BJ (cell line): ENCODE measurements at regions not wholly inside any gene's neighbourhood (a gene's known extent, or its start where the extent isn't known, plus 50 kb on each side); places are given as distances from the start of the nearest gene placed in this dataset.

Source experiments
- CTCF ChIA-PET: fragments of 350-600 bp; formaldehyde crosslinking; extraction: SDS; loops from one replicate; lab custom pipeline; 2021; ENCODE audit warnings: antibody characterized with exemption, inconsistent platforms; lab: Yijun Ruan, JAX
- POLR2A ChIA-PET: fragments of 300-600 bp; sonication (Branson Sonifier 250); formaldehyde crosslinking; extraction: SDS; loops from one replicate; lab custom pipeline; 2021; ENCODE audit warnings: antibody characterized with exemption; lab: Charles Lee
- DNase-seq: peaks from one replicate; pipeline ENCODE4 v3.0.0-alpha.2; 2011; ENCODE audit warnings: low read depth
- H3K27me3 ChIP-seq: 2 replicates; pipeline ENCODE4 v1.6.0; 2011; ENCODE audit warnings: low read length; ENCODE audit not compliant: control insufficient read depth, insufficient read depth
- H3K36me3 ChIP-seq: 2 replicates; pipeline ENCODE4 v1.5.1; 2011; ENCODE audit warnings: low read length; ENCODE audit not compliant: control insufficient read depth, insufficient read depth
- H3K4me3 ChIP-seq: 2 replicates; pipeline ENCODE4 v1.5.1; 2011; ENCODE audit warnings: low read depth, mild to moderate bottlenecking, control low read depth, low read length
- TF ChIP-seq, protein P1 (sequence below): IDR thresholded peaks from 2 replicates; pipeline ENCODE4 v1.5.1; 2011; ENCODE audit warnings: low read depth, mild to moderate bottlenecking, control low read depth, inconsistent platforms, low read length, moderate library complexity; ENCODE audit not compliant: insufficient read depth

DNA sequence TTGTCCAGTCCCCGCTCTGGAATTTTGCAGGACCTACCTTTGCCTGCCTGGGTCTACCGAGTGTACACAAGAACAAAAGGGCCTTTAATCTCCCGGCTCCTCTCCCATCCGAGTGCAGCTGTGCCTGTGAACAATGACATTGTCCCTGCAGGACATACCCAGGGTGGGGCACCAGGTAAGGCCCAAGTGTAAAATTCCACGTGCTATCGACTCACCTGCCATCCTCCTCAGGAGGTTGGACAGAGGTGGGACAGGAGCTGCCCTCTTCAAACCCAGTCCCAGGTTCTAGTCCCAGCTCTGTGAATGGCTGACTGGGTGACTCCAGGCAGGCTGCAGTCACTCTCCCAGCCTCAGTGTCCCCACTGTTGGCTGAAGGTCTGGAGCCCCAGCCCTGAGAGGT lies 159.6 kb upstream of the ALDH1B1 start:
- DNase-seq = no peak
- H3K4me3 ChIP-seq = no peak overlapping the region
- ChIA-PET POLR2A (no interaction called here), CTCF (no interaction called here)
- TF ChIP-seq, protein P1, sequence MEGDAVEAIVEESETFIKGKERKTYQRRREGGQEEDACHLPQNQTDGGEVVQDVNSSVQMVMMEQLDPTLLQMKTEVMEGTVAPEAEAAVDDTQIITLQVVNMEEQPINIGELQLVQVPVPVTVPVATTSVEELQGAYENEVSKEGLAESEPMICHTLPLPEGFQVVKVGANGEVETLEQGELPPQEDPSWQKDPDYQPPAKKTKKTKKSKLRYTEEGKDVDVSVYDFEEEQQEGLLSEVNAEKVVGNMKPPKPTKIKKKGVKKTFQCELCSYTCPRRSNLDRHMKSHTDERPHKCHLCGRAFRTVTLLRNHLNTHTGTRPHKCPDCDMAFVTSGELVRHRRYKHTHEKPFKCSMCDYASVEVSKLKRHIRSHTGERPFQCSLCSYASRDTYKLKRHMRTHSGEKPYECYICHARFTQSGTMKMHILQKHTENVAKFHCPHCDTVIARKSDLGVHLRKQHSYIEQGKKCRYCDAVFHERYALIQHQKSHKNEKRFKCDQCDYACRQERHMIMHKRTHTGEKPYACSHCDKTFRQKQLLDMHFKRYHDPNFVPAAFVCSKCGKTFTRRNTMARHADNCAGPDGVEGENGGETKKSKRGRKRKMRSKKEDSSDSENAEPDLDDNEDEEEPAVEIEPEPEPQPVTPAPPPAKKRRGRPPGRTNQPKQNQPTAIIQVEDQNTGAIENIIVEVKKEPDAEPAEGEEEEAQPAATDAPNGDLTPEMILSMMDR = no peak
- no peaks in the 10 kb centered on the region; the same call in 1 of the 2 replicates for H3K27me3 ChIP-seq
- H3K36me3 ChIP-seq = no peaks in the 10 kb centered on the region

DNA sequence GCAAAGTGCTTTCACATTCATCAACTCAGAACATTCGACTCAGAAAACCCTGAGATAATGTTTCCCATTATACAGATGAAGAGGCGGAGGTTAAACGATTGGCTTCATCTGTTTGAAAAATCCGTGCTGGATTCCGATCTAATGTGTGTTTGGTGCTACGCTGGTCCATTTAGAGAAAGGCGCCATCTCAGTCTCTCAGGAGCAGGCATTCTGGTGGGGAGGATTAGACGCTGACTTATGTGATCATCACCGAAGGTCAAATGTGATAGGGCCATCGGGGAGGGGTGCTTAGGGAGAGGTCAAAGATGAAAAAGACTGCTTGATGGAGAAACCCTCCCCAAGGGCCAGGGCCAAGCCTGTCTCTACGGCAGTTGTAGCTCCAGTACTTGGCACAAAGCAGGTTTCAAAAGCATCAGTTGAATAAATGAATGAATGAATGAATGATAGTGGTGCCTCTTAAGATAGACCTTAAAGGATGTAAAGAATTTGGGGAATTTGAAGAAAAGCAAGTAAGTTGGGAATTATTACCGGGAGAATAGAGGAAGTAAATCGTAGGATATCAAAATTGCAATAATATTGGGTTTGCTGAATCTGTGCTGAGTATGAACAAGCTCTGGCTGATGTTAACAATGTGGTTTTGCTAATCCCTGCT lies 160.6 kb upstream of the SHB start:
- Histone ChIP-seq H3K27me3 (peaks cover 1% of the 10 kb centered on the region), H3K36me3 (no peaks in the 10 kb centered on the region), H3K4me3 (no peak overlapping the region)
- ChIA-PET POLR2A (no interaction called here), CTCF (no interaction called here)
- TF ChIP-seq, protein P1 = no peak
- no peak for DNase-seq

DNA sequence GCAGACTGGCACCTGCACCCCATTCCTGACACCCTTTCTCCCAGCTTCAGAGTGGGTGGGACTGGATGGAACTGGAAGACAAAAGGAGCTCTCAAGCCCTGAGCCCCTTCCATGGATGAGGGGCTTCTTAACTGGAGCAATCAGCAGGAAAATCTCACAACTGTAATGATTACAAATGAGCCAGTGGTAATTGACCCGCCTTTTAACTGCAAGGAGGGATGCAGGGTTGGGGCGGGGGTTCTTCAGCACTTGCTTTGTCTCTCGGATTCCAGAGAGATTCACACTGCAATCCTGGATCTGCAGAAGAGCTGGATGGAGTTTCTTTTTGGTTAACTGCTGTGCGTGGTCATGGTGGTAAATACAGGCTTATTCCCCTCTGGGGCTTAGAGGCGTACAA lies 160.1 kb upstream of the SHB start:
- no peak overlapping the region for H3K4me3 ChIP-seq
- no peak for DNase-seq
- H3K36me3 ChIP-seq = no peaks in the 10 kb centered on the region
- H3K27me3 ChIP-seq = peaks cover 1% of the 10 kb centered on the region
- TF ChIP-seq, protein P1 = no peak
- ChIA-PET CTCF (interaction anchor here (1.2 to 1.8 kb wide), 2 partner anchors 13 to 17 kb away, joined by 4 to 5 read pairs; no protein-coding TSS in a partner anchor), POLR2A (no interaction called here)

DNA sequence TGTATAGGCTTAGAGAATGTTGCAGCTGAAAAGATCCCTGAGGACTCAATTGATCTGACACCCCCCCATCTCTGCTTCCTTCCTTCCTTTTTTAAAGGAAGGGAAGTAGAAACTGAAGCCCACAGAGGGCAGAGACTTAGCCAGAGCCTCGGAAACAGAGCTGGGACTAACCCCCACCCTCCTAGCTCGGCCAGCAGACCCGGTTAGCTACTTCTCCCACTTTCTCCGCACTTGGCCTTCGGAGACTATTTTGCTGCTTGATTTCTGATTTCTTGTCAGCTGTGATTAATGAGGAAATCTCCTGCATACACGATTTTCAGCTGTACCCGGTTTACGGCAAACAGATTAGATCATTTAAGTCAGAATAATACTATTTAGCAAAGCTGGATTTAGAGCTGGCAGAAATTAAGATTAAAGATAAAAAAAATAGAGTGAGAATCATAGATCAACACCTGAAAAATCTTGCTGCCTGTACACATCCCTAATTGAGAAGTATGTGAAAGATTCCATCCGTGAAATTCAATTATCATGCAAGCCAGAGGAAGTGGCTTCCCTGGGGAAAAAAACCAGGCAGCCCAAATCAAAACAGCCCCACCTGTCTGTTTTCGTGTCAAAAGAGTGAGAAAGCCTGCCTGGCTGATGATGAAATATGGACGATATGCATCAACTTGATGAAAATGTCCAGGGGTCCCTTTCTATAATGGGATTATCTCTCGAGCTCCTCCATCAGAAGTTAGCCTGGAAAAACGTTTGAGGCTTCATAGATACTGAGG lies 159.5 kb upstream of the SHB start:
- TF ChIP-seq, protein P1 = no peak
- DNase-seq = no peak
- ChIA-PET POLR2A (no interaction called here), CTCF (interaction anchor here (1.0 to 1.8 kb wide), 4 partner anchors 10 to 17 kb away, joined by 3 to 5 read pairs (median 4); no protein-coding TSS in a partner anchor)
- no peaks in the 10 kb centered on the region for H3K36me3 ChIP-seq
- peaks cover 1% of the 10 kb centered on the region for H3K27me3 ChIP-seq
- no peak overlapping the region for H3K4me3 ChIP-seq

DNA sequence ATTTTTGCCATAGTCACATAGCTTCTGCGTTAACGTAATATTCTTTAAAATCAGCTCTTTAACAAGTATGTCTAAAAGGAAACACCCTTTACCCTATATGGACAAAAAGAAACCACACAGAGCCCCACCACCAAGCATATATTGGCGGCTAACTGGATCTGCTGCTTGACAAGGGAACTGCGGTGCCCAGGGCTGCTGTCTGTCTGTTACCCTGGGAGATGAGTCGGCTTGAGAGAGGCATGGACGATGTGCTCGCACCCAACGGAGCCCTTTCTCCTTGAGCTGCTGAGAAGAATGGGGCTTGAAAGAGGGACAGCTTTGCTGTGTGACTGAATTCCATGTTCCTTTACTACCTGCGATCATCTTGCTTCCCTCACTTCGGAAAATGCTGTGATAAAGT lies 158.6 kb upstream of the SHB start:
- POLR2A ChIA-PET = interaction anchor here (0.5 kb wide), 1 partner anchor 42 kb away, joined by 3 read pairs; no protein-coding TSS in a partner anchor
- DNase-seq = no peak

More for the DNA sequence above, 158.6 kb upstream of the SHB start:
- Histone ChIP-seq H3K36me3 (no peaks in the 10 kb centered on the region), H3K4me3 (no peak overlapping the region), H3K27me3 (peaks cover 1% of the 10 kb centered on the region)
- TF ChIP-seq, protein P1 = no peak
- CTCF ChIA-PET = interaction anchor here (1.0 to 1.8 kb wide), 4 partner anchors 9 to 16 kb away, joined by 3 to 5 read pairs (median 4); no protein-coding TSS in a partner anchor
